ENCODE measurements at regions not wholly inside any gene's neighbourhood (a gene's known extent, or its start where the extent isn't known, plus 50 kb on each side); places are given as distances from the start of the nearest gene placed in this dataset.

GRCh38 chr1:216958569-216958968 lies 235.3 kb upstream of the ESRRG start:
- no peak for DNase-seq (ENCODE audit: extremely low spot score, unreplicated experiment)
- H3K36me3 Mint-ChIP-seq (ENCODE audit: unreplicated experiment), result no peaks in the 10 kb centered on the region
- H3K4me1 Mint-ChIP-seq (ENCODE audit: unreplicated experiment), result no peaks in the 10 kb centered on the region
- no peak for TF ChIP-seq CTCF (IDR thresholded peaks at IDR 0.05)
- no peaks in the 10 kb centered on the region for H3K27me3 Mint-ChIP-seq (ENCODE audit: unreplicated experiment)
- H3K9me3 Mint-ChIP-seq (ENCODE audit: unreplicated experiment), result peaks cover 23% of the 10 kb centered on the region
- H3K27ac Mint-ChIP-seq (ENCODE audit: unreplicated experiment), result no peak overlapping the region
- no peak overlapping the region for H3K4me3 Mint-ChIP-seq (ENCODE audit: unreplicated experiment)

GRCh38 chr1:216953495-216953894 lies 230.3 kb upstream of the ESRRG start:
- Mint-ChIP-seq H3K4me3 (ENCODE audit: unreplicated experiment) (no peak overlapping the region), H3K27me3 (ENCODE audit: unreplicated experiment) (no peaks in the 10 kb centered on the region), H3K36me3 (ENCODE audit: unreplicated experiment) (no peaks in the 10 kb centered on the region), H3K4me1 (ENCODE audit: unreplicated experiment) (no peaks in the 10 kb centered on the region), H3K9me3 (ENCODE audit: unreplicated experiment) (peaks cover 23% of the 10 kb centered on the region), H3K27ac (ENCODE audit: unreplicated experiment) (no peak overlapping the region)
- no peak for DNase-seq (ENCODE audit: extremely low spot score, unreplicated experiment)
- no peak for TF ChIP-seq CTCF (IDR thresholded peaks at IDR 0.05)

- no peak for DNase-seq (ENCODE audit: extremely low spot score, unreplicated experiment)
- no peaks in the 10 kb centered on the region for H3K4me1 Mint-ChIP-seq (ENCODE audit: unreplicated experiment)
- no peak for TF ChIP-seq CTCF (IDR thresholded peaks at IDR 0.05)
- no peak overlapping the region for H3K4me3 Mint-ChIP-seq (ENCODE audit: unreplicated experiment)
- no peaks in the 10 kb centered on the region for H3K27me3 Mint-ChIP-seq (ENCODE audit: unreplicated experiment)
- peaks cover 23% of the 10 kb centered on the region for H3K9me3 Mint-ChIP-seq (ENCODE audit: unreplicated experiment)
- H3K36me3 Mint-ChIP-seq (ENCODE audit: unreplicated experiment), result no peaks in the 10 kb centered on the region
- no peak overlapping the region for H3K27ac Mint-ChIP-seq (ENCODE audit: unreplicated experiment)
Observed at GRCh38 chr1:216952864-216953263, 229.6 kb upstream of the ESRRG start.

- Mint-ChIP-seq H3K4me3 (ENCODE audit: unreplicated experiment) (no peak overlapping the region), H3K27ac (ENCODE audit: unreplicated experiment) (no peak overlapping the region), H3K4me1 (ENCODE audit: unreplicated experiment) (no peaks in the 10 kb centered on the region), H3K9me3 (ENCODE audit: unreplicated experiment) (no peaks in the 10 kb centered on the region), H3K36me3 (ENCODE audit: unreplicated experiment) (no peaks in the 10 kb centered on the region), H3K27me3 (ENCODE audit: unreplicated experiment) (no peaks in the 10 kb centered on the region)
- TF ChIP-seq CTCF (IDR thresholded peaks at IDR 0.05), result no peak
- no peak for DNase-seq (ENCODE audit: extremely low spot score, unreplicated experiment)
Observed at GRCh38 chr1:216945538-216946080, 222.4 kb upstream of the ESRRG start.

- no peak for DNase-seq (ENCODE audit: extremely low spot score, unreplicated experiment)
- no peak overlapping the region for H3K4me3 Mint-ChIP-seq (ENCODE audit: unreplicated experiment)
- no peaks in the 10 kb centered on the region for H3K9me3 Mint-ChIP-seq (ENCODE audit: unreplicated experiment)
- TF ChIP-seq CTCF (IDR thresholded peaks at IDR 0.05), result no peak
- H3K4me1 Mint-ChIP-seq (ENCODE audit: unreplicated experiment), result no peaks in the 10 kb centered on the region
- H3K36me3 Mint-ChIP-seq (ENCODE audit: unreplicated experiment), result no peaks in the 10 kb centered on the region
- H3K27ac Mint-ChIP-seq (ENCODE audit: unreplicated experiment), result no peak overlapping the region
- no peaks in the 10 kb centered on the region for H3K27me3 Mint-ChIP-seq (ENCODE audit: unreplicated experiment)
Observed at GRCh38 chr1:216944864-216945510, 221.8 kb upstream of the ESRRG start.

Measured in osteocyte (in vitro differentiated cells).